HG02943 (cell line): ENCODE measurements at regions not wholly inside any gene's neighbourhood (a gene's known extent, or its start where the extent isn't known, plus 50 kb on each side); places are given as distances from the start of the nearest gene placed in this dataset.
"Not testable (repeated sequence)": the region's sequence is repeated elsewhere in the genome, so short reads cannot be mapped to it uniquely, and the experiment has no call there.

Source experiments
- ATAC-seq: cut with Tn5 transposase; IDR thresholded peaks from one replicate; pipeline ENCODE4 v1.9.1; 2021; ENCODE audit warnings: mild to moderate bottlenecking, low read depth, moderate library complexity; ENCODE audit not compliant: unreplicated experiment

GRCh38 chr5:118311103-118311819 is 677.1 kb downstream of the DTWD2 start:
- ATAC-seq, result no peak

DNA sequence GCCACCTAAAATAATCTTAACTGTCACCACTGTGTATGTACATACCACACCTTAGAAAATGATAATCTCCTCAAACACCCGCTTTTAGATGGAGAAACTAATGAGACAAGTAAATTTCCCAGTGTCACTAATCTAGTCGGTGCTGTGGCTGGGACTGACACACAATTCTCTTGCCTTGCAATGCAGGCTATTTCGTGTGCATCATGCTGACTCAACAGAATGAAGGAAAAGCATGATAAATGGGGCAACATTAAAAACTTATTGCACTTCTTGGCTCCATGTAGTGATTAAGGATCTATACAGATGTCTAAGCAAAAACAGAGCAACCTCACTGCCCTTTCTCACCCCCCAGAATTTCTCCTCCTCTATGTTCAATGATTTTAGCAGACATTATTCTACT is 677.9 kb downstream of the DTWD2 start:
- no peak for ATAC-seq

DNA sequence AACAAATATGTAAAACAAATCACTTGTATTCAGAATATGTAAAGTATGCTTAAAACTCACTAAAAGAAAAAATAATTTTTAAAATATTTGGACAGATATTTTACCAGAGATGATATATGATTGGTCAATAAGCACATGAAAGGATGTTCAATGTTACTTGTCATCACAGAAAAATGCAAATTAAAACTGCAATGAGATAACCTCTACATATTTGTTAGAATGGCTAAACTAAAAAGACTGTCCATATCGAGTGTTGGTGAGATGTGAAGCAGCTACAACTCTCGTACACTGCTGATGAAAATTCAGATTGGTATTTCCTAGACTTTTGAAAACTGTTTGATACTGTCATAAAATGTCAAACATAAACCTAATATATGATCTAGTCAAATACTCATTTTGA is 685.1 kb downstream of the DTWD2 start:
- ATAC-seq, result no peak

GRCh38 chr5:118302786-118303185 is 685.6 kb downstream of the DTWD2 start:
- no peak for ATAC-seq

DNA sequence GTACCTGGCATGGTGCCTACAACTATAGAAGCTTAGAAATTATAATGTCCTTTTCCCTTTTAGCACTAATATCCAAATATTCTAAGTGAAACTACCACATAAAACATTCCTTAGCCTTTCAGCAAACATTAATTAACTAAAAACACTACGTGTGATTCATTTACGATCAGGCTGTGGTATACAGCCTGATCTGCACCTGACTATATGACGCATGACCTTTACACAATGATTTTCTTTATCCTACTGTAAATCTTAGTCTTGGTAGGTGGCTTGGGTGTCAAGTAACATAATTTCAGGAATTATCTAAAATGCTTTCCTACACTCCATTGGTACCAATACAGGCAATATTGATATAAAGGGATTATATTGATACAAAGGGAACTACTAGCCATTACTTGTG is 686.7 kb downstream of the DTWD2 start:
- no peak for ATAC-seq

- ATAC-seq, result no peak
These were observed 693.3 kb downstream of the DTWD2 start for GRCh38 chr5:118295045-118295444.

DNA sequence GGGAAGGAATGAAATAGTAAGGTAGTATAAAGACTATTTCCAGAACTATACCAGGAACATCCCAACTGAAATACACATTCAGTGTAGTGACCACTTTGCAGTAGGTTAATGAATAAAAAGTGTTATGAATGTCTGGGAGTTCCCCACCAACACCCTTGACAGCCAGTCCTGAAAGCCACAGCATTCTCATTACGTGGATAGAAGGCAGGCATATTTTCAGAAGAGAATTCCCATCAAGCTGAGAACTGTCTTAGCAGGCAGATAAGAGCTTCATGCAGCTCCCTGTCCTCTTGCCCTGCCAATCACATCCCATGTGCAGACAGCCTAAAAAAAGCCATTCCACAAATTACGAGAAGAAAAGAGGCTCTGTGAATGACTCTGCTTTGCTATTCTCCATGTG is 695.0 kb downstream of the DTWD2 start:
- ATAC-seq, result no peak

GRCh38 chr5:118290204-118290603 is 698.1 kb downstream of the DTWD2 start:
- no peak for ATAC-seq

DNA sequence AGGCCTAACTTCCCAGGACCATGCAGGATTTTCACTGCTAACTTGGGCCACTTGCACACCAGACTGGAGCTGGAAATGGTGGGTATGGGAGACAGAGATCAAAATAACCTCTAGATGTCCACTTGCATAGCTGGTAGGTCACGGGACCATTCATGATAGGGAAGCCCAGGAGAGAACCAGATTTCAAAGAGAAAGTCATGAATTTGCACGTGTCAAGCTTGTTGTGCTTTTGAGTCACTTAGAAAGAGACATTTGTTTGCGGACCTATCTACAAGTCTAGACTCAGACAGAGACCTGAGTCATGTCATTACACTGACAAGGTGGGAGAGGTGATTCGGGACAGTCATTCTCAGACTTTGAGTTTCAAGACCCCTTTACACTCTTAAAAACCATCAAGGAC is 704.1 kb downstream of the DTWD2 start:
- ATAC-seq, result not testable (repeated sequence)

DNA sequence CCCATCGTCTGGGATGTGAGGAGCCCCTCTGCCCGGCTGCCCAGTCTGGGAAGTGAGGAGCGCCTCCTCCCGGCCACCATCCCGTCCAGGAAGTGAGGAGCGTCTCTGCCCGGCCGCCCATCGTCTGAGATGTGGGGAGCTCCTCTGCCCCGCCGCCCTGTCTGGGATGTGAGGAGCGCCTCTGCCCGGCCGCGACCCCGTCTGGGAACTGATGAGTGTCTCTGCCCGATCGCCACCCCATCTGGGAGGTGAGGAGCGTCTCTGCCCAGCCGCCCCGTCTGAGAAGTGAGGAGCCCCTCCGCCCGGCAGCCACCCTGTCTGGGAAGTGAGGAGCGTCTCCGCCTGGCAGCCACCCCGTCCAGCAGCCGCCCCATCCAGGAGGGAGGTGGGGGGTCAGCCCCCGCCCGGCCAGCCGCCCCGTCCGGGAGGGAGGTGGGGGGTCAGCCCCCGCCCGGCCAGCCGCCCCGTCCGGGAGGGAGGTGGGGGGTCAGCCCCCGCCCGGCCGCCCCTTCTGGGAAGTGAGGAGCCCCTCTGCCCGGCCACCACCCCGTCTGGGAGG is 705.8 kb downstream of the DTWD2 start:
- ATAC-seq, result not testable (repeated sequence)

GRCh38 chr5:118279540-118280294 is 708.6 kb downstream of the DTWD2 start:
- ATAC-seq, result no peak

- ATAC-seq, result no peak
These were observed 717.8 kb downstream of the DTWD2 start for GRCh38 chr5:118270526-118270925.

- no peak for ATAC-seq
These were observed 730.1 kb downstream of the DTWD2 start for GRCh38 chr5:118258223-118258622.

DNA sequence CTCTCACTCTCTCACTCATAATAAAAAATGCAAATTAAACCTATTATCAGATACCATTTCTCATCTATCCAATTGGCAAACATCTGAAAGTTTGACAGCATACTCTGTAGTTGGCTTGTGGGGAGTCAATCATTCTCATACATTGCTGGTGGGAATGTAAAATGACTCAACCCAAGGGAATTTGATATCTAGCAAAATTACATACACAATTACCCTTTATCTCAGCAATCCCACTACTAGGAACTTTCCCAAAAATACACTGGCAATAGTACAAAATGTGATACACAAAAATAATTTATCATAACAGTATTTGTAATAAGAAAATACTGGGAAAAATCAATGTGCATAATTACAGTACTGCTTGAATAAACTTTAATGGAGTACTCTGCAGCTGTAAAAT is 731.3 kb downstream of the DTWD2 start:
- no peak for ATAC-seq

- no peak for ATAC-seq
These were observed 734.9 kb downstream of the DTWD2 start for GRCh38 chr5:118253225-118254061.

- ATAC-seq, result no peak
These were observed 739.0 kb downstream of the DTWD2 start for GRCh38 chr5:118249386-118249785.

GRCh38 chr5:118247458-118247857 is 740.9 kb downstream of the DTWD2 start:
- ATAC-seq, result no peak

- no peak for ATAC-seq
These were observed 744.7 kb downstream of the DTWD2 start for GRCh38 chr5:118243613-118244012.

GRCh38 chr5:118243068-118243467 is 745.3 kb downstream of the DTWD2 start:
- ATAC-seq, result no peak

GRCh38 chr5:118236108-118236849 is 752.1 kb downstream of the DTWD2 start:
- no peak for ATAC-seq
